ENCODE measurements at regions not wholly inside any gene's neighbourhood (a gene's known extent, or its start where the extent isn't known, plus 50 kb on each side); places are given as distances from the start of the nearest gene placed in this dataset.

GRCh38 chr6:8246403-8246802, 144.1 kb upstream of the EEF1E1 start:
- no peaks in the 10 kb centered on the region for H3K36me3 ChIP-seq
- no peak overlapping the region for H3K27ac ChIP-seq

GRCh38 chr6:8245726-8246125, 143.4 kb upstream of the EEF1E1 start:
- intact Hi-C loops (cut with DNase I; ENCODE audit: low total_unique reads), result no loop called here
- H3K4me3 ChIP-seq, result no peak overlapping the region
- no peak for DNase-seq
- H3K27ac ChIP-seq, result no peak overlapping the region
- H3K9me3 ChIP-seq, result peaks cover 0 to 7% (median 0%) of the 10 kb centered on the region in 4 donors
- 33 to 54% (median 50%) methylated on average over 6 of the region's 6 CpGs for WGBS, 5 donors
- TF ChIP-seq POLR2A (IDR thresholded peaks at IDR 0.05), result no peak
- TF ChIP-seq EP300 (IDR thresholded peaks at IDR 0.05), result no peak
- no peak for TF ChIP-seq POLR2AphosphoS5 (IDR thresholded peaks at IDR 0.05)
- TF ChIP-seq CTCF (IDR thresholded peaks at IDR 0.05), result no peak
- H3K4me1 ChIP-seq, result no peaks in the 10 kb centered on the region
- H3K27me3 ChIP-seq, result peaks cover 0 to 10% (median 0%) of the 10 kb centered on the region in 3 donors
- no peaks in the 10 kb centered on the region for H3K36me3 ChIP-seq

More at GRCh38 chr6:8246403-8246802, 144.1 kb upstream of the EEF1E1 start:
- TF ChIP-seq CTCF (IDR thresholded peaks at IDR 0.05) (no peak), EP300 (IDR thresholded peaks at IDR 0.05) (no peak), POLR2AphosphoS5 (IDR thresholded peaks at IDR 0.05) (no peak), POLR2A (IDR thresholded peaks at IDR 0.05) (no peak)
- DNase-seq, result no peak
- Histone ChIP-seq H3K4me1 (no peaks in the 10 kb centered on the region), H3K27me3 (peaks cover 0 to 10% (median 0%) of the 10 kb centered on the region in 3 donors), H3K9me3 (peaks cover 0 to 7% (median 0%) of the 10 kb centered on the region in 4 donors), H3K4me3 (no peak overlapping the region)
- intact Hi-C loops (cut with DNase I; ENCODE audit: low total_unique reads), result no loop called here
- WGBS, 5 donors, result 68 to 82% (median 79%) methylated on average over 2 of the region's 2 CpGs

GRCh38 chr6:8243475-8243874, 141.1 kb upstream of the EEF1E1 start:
- intact Hi-C loops (cut with DNase I; ENCODE audit: low total_unique reads), result no loop called here
- Histone ChIP-seq H3K27me3 (peaks cover 0 to 27% (median 0%) of the 10 kb centered on the region in 3 donors), H3K4me1 (no peaks in the 10 kb centered on the region), H3K4me3 (no peak overlapping the region), H3K27ac (no peak overlapping the region), H3K36me3 (no peaks in the 10 kb centered on the region), H3K9me3 (no peaks in the 10 kb centered on the region)
- no peak for TF ChIP-seq EP300 (IDR thresholded peaks at IDR 0.05)
- WGBS, 5 donors, result 30 to 38% (median 31%) methylated on average over 3 of the region's 3 CpGs
- no peak for DNase-seq

- no peak overlapping the region for H3K27ac ChIP-seq
- no peaks in the 10 kb centered on the region for H3K4me1 ChIP-seq
- peaks cover 0 to 33% (median 0%) of the 10 kb centered on the region in 3 donors for H3K27me3 ChIP-seq
- TF ChIP-seq EP300 (IDR thresholded peaks at IDR 0.05) (no peak), POLR2AphosphoS5 (IDR thresholded peaks at IDR 0.05) (no peak), CTCF (IDR thresholded peaks at IDR 0.05) (no peak), POLR2A (IDR thresholded peaks at IDR 0.05) (no peak)
- intact Hi-C loops (cut with DNase I; ENCODE audit: low total_unique reads), result no loop called here
- H3K9me3 ChIP-seq, result no peaks in the 10 kb centered on the region
- no peak for DNase-seq
- 65 to 80% (median 73%) methylated on average over 3 of the region's 3 CpGs for WGBS, 5 donors
- H3K36me3 ChIP-seq, result no peaks in the 10 kb centered on the region
- no peak overlapping the region for H3K4me3 ChIP-seq
These were observed 140.5 kb upstream of the EEF1E1 start for GRCh38 chr6:8242885-8243284.

GRCh38 chr6:8240301-8240700, 138.0 kb upstream of the EEF1E1 start:
- 65 to 75% (median 71%) methylated on average over 7 of the region's 7 CpGs for WGBS, 5 donors
- no peaks in the 10 kb centered on the region for H3K4me1 ChIP-seq
- no peak for TF ChIP-seq EP300 (IDR thresholded peaks at IDR 0.05)
- TF ChIP-seq POLR2A (IDR thresholded peaks at IDR 0.05), result no peak
- no peak for TF ChIP-seq POLR2AphosphoS5 (IDR thresholded peaks at IDR 0.05)
- no peak for TF ChIP-seq CTCF (IDR thresholded peaks at IDR 0.05)
- H3K27ac ChIP-seq, result no peak overlapping the region
- DNase-seq, result no peak
- H3K27me3 ChIP-seq, result peaks cover 0 to 47% (median 8%) of the 10 kb centered on the region in 3 donors
- intact Hi-C loops (cut with DNase I; ENCODE audit: low total_unique reads), result no loop called here
- no peak overlapping the region for H3K4me3 ChIP-seq
- H3K9me3 ChIP-seq, result no peaks in the 10 kb centered on the region
- H3K36me3 ChIP-seq, result no peaks in the 10 kb centered on the region
